Hematopoietic multipotent progenitor cell treated with erythropoietin and hydrocortisone succinate and interleukin-3 and kit ligand, for 17 days (in vitro differentiated cells): ENCODE measurements at regions not wholly inside any gene's neighbourhood (a gene's known extent, or its start where the extent isn't known, plus 50 kb on each side); places are given as distances from the start of the nearest gene placed in this dataset.
"Not testable (repeated sequence)": the region's sequence is repeated elsewhere in the genome, so short reads cannot be mapped to it uniquely, and the experiment has no call there.

Experiments
- DNase-seq: peaks from one replicate; pipeline ENCODE4 v3.0.0-alpha.2; 2015; ENCODE audit warnings: low spot score

GRCh38 chr10:18868919-18869318 is 179.7 kb upstream of the MALRD1 start:
- no peak for DNase-seq

DNA sequence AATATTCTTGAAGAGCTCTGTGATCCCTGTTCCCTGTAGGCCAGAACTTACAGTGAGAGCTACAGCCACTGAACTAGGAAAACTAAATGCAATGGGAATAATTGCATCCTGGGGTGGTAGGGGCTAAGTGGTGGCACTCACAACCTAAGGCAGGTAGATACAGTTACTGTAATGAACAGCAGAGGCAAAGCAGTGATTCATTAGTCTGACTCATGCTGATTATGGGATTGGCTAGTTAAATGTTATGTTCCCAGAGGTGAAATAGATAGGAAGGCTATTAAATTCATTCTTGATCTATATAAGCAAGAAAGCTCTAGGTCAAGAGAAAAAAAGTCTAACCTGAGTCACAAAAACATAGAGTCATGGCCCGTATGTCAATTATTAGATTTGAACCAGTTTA is 173.1 kb upstream of the MALRD1 start:
- no peak for DNase-seq

GRCh38 chr10:18879284-18879683 is 169.3 kb upstream of the MALRD1 start:
- no peak for DNase-seq

DNA sequence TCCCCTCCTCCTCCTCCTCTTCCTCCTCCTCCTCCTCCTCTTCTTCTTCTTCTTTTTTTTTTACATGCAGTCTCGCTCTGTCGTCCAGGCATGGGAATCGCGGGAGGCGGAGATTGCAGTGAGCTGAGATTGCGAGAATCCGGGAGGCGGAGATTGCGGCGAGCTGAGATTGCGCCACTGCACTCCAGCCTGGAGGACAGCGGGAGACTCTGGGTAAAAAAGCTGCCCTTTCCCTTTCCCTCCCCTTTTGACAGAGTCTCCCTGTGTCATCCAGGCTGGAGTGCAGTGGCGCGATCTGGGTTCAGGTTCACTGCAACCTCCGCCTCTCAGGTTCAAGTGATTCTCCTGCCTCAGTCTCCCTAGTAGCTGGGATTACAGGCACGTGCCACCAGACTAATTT is 168.1 kb upstream of the MALRD1 start:
- no peak for DNase-seq

DNA sequence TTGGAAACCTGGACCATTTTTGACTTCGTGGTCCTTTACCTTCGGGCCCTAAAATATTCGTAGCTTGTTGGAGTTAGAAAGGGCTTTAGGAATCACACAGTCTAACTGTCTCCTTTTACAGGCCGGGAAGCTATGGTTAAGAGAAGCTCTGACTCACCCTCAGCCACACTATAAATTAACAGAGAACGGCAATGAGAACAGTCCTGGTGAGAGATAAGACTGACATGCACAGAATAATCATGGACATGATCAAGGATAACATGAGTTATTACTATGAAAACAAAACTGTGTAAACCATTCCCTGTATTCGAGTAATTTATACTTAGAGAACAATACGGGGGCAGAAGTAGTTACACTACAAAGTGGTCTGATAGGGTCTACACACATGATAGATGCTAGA is 162.5 kb upstream of the MALRD1 start:
- DNase-seq, result no peak

DNA sequence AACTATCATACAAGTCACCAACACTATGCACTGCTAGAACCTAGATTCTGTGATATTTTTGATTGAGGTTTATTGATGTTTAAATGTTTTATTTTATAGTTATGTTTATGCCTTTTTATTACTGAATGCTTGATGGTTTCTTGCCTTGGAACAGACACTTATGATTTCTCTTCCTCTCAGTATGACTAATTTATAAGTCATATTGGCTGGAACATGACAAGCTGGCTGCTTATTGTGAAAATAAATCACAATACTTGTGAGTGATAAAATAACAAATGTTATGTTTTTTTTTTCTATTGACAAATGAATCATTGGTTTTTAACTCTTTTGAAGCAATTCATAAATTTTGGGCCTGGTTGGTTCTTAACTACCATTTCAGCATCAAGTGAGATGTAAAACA is 142.0 kb upstream of the MALRD1 start:
- no peak for DNase-seq

- not testable (repeated sequence) for DNase-seq
Observed at GRCh38 chr10:18917431-18917830, 131.2 kb upstream of the MALRD1 start.

GRCh38 chr10:18918532-18918931 is 130.1 kb upstream of the MALRD1 start:
- no peak for DNase-seq

- no peak for DNase-seq
Observed at GRCh38 chr10:18949391-18949790, 99.2 kb upstream of the MALRD1 start.

GRCh38 chr10:18951072-18951823 is 97.4 kb upstream of the MALRD1 start:
- DNase-seq, result not testable (repeated sequence)

DNA sequence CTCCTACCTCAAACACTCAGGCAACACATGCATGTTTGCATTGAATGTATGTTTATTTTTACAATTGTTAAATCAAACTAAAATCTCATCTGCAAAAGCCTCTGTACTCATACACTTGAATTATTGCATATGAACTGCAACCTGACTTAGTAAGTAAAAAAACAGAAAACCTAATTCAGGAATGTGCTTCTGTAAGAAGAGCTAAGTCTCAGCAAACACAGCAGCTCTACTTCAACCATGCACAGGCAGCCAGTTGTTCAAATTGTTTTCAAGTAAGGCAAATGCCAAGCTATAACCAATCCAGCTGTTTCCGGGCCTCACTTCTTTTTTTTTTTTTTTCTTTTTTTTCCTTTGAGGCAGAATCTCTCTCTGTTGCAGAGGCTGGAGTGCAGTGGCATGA is 93.5 kb upstream of the MALRD1 start:
- no peak for DNase-seq

- DNase-seq, result no peak
Observed at GRCh38 chr10:18959369-18959768, 89.2 kb upstream of the MALRD1 start.

GRCh38 chr10:18960466-18961079 is 88.0 kb upstream of the MALRD1 start:
- no peak for DNase-seq

DNA sequence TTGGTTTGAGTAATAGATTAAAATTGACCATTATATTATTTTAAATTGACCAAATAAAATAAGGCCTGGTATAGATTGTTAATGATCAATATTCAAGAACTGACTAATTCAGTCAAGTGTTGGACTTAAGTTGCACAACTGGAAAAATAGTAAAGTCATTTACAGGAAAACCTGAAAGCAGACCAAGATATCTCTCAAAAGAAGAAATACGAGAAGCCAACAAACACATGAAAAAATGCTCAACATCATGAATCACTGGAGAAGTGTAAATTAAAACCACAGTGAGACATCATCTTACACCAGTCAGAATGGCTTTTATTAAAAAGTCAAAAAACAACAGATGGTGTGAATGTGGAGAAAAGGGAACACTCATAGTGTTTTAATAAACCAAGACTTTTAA is 80.4 kb upstream of the MALRD1 start:
- no peak for DNase-seq

- no peak for DNase-seq
Observed at GRCh38 chr10:18976696-18977251, 71.8 kb upstream of the MALRD1 start.

GRCh38 chr10:18980089-18980629 is 68.4 kb upstream of the MALRD1 start:
- DNase-seq, result no peak

DNA sequence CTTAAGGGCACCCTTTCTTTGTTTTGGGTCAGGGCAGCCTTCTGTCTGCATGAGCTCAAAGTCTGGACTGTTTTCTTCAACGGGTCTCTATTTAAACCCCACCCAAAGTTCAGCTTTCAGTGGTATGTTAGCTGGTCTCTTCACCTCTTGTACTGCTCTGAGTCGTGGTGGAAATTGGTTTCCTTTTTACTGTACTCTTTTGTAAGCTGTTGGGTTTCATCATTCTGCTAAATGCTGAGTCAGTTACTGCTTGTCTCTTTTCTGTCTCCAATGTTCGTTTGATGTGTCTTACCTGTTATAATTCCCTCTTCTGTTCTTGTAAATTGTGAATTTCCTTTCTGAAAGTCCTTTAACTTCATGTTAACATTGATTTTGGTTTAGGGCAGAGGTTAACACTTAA is 64.1 kb upstream of the MALRD1 start:
- DNase-seq, result no peak

DNA sequence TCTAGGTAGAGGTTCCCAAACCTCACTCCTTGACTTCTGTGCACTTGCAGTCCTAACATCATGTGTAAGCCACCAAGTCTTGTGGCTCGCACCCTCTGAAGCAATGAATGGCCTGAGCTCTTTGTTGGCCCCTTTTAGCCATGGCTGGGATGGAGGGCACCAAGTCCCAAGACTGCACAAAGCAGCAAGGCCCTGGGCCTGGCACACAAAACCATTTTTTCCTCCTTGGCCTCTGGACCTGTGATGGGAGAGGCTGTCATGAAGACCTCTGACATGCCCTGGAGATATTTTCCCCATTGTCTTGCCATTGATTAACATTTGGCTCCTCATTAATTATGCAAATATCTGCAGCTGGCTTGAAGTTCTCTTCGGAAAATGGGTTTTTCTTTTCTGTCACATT is 60.3 kb upstream of the MALRD1 start:
- DNase-seq, result no peak
